ENCODE measurements at regions not wholly inside any gene's neighbourhood (a gene's known extent, or its start where the extent isn't known, plus 50 kb on each side); places are given as distances from the start of the nearest gene placed in this dataset.
"Not testable (repeated sequence)": the region's sequence is repeated elsewhere in the genome, so short reads cannot be mapped to it uniquely, and the experiment has no call there.

- H2BK5ac ChIP-seq (ENCODE audit: low read depth, low read length, poor library complexity, severe bottlenecking); H4K91ac ChIP-seq (ENCODE audit: low read length); DNase-seq; H2AFZ ChIP-seq (ENCODE audit: low read depth, low read length); H3K79me1 ChIP-seq (replicated peaks; ENCODE audit: low read length, poor library complexity, severe bottlenecking); H3K27me3 ChIP-seq (ENCODE audit: control insufficient read depth in 1 of 2, insufficient read depth in 1 of 2, low read length in 2 of 2); H2BK120ac ChIP-seq (ENCODE audit: low read depth, low read length); H3K9ac ChIP-seq (ENCODE audit: low read length); H3K27ac ChIP-seq (ENCODE audit: low read length, poor library complexity, severe bottlenecking); H3K4me2 ChIP-seq (ENCODE audit: low read length, poor library complexity, severe bottlenecking); H2BK15ac ChIP-seq (ENCODE audit: low read depth, poor library complexity, severe bottlenecking); H3K4me3 ChIP-seq (ENCODE audit: insufficient read depth in 1 of 2, low read depth in 1 of 2, low read length in 2 of 2); H2BK12ac ChIP-seq (ENCODE audit: low read length in 2 of 2); H3K18ac ChIP-seq (ENCODE audit: low read depth in 1 of 2, low read length in 2 of 2); H3K4me1 ChIP-seq (ENCODE audit: control insufficient read depth, insufficient read depth, low read depth, low read length); H3K9me3 ChIP-seq (ENCODE audit: control insufficient read depth, low read length); H3K4ac ChIP-seq (ENCODE audit: low read depth in 1 of 2, low read length in 2 of 2); H3K36me3 ChIP-seq (ENCODE audit: control insufficient read depth in 1 of 2, insufficient read depth in 2 of 2, low read depth in 1 of 2, low read length in 2 of 2); H4K8ac ChIP-seq (ENCODE audit: low read length); H3K23ac ChIP-seq (ENCODE audit: low read length in 2 of 2); H3K14ac ChIP-seq (ENCODE audit: low read length in 2 of 2): not testable (repeated sequence)
- H2AK5ac ChIP-seq (ENCODE audit: low read length, severe bottlenecking) = peak overlapping the region; percentile 27
- WGBS = 100% methylated on average over 2 of the region's 2 CpGs
These were observed 340.1 kb downstream of the BMP4 start for GRCh38 chr14:53616536-53616935.

DNA sequence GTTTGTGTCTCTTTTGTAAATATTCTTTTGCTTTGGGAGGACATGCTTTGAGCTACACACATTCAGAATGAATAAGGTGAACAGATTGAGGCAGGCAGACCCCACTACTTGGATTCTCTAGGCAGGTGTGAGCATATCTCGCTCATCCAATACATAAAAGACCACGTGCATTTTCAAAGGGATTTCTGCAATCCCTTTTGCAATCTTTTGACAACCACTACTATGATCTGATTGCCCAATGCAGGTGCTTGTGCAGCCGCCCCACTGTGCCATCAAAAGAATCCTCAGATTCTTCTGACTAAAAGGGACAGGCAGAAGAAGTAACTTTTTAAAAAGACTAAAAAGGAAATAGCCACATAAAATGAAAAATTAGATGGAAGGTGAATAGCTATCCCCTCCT lies 341.4 kb downstream of the BMP4 start:
- no peaks in the 10 kb centered on the region for H3K36me3 ChIP-seq (ENCODE audit: control insufficient read depth in 1 of 2, insufficient read depth in 2 of 2, low read depth in 1 of 2, low read length in 2 of 2)
- no peak overlapping the region for H3K4me3 ChIP-seq (ENCODE audit: insufficient read depth in 1 of 2, low read depth in 1 of 2, low read length in 2 of 2)
- no peak overlapping the region for H3K9ac ChIP-seq (ENCODE audit: low read length)
- H2BK120ac ChIP-seq (ENCODE audit: low read depth, low read length) = no peak overlapping the region
- H3K27me3 ChIP-seq (ENCODE audit: control insufficient read depth in 1 of 2, insufficient read depth in 1 of 2, low read length in 2 of 2) = no peaks in the 10 kb centered on the region
- no peak overlapping the region for H3K14ac ChIP-seq (ENCODE audit: low read length in 2 of 2)
- no peak overlapping the region for H3K18ac ChIP-seq (ENCODE audit: low read depth in 1 of 2, low read length in 2 of 2)
- H3K4me2 ChIP-seq (ENCODE audit: low read length, poor library complexity, severe bottlenecking) = no peak overlapping the region
- peak overlapping the region; percentile 88 for H2AK5ac ChIP-seq (ENCODE audit: low read length, severe bottlenecking)
- no peaks in the 10 kb centered on the region for H3K9me3 ChIP-seq (ENCODE audit: control insufficient read depth, low read length)
- no peak overlapping the region for H3K23ac ChIP-seq (ENCODE audit: low read length in 2 of 2)
- DNase-seq = no peak
- no peak overlapping the region for H3K27ac ChIP-seq (ENCODE audit: low read length, poor library complexity, severe bottlenecking)
- H2BK15ac ChIP-seq (ENCODE audit: low read depth, poor library complexity, severe bottlenecking) = no peak overlapping the region
- H2BK5ac ChIP-seq (ENCODE audit: low read depth, low read length, poor library complexity, severe bottlenecking) = no peak overlapping the region
- H3K4ac ChIP-seq (ENCODE audit: low read depth in 1 of 2, low read length in 2 of 2) = no peak overlapping the region
- H3K79me1 ChIP-seq (replicated peaks; ENCODE audit: low read length, poor library complexity, severe bottlenecking) = no peaks in the 10 kb centered on the region
- no peak overlapping the region for H2BK12ac ChIP-seq (ENCODE audit: low read length in 2 of 2)
- no peak overlapping the region for H4K8ac ChIP-seq (ENCODE audit: low read length)
- peaks cover 3% of the 10 kb centered on the region for H3K4me1 ChIP-seq (ENCODE audit: control insufficient read depth, insufficient read depth, low read depth, low read length)
- WGBS = 85% methylated on average over 2 of the region's 3 CpGs
- no peak overlapping the region for H4K91ac ChIP-seq (ENCODE audit: low read length)
- H2AFZ ChIP-seq (ENCODE audit: low read depth, low read length) = no peak overlapping the region

- no peaks in the 10 kb centered on the region for H3K79me1 ChIP-seq (replicated peaks; ENCODE audit: low read length, poor library complexity, severe bottlenecking)
- peak; percentile 76 for DNase-seq
- H4K91ac ChIP-seq (ENCODE audit: low read length) = no peak overlapping the region
- WGBS = 57% methylated on average over 12 of the region's 12 CpGs
- no peak overlapping the region for H3K23ac ChIP-seq (ENCODE audit: low read length in 2 of 2)
- peak overlapping the region; percentile 85 for H3K27ac ChIP-seq (ENCODE audit: low read length, poor library complexity, severe bottlenecking)
- no peak overlapping the region for H2BK15ac ChIP-seq (ENCODE audit: low read depth, poor library complexity, severe bottlenecking)
- no peak overlapping the region for H3K4me3 ChIP-seq (ENCODE audit: insufficient read depth in 1 of 2, low read depth in 1 of 2, low read length in 2 of 2)
- peaks cover 1% of the 10 kb centered on the region for H3K4me1 ChIP-seq (ENCODE audit: control insufficient read depth, insufficient read depth, low read depth, low read length)
- no peak overlapping the region for H3K4ac ChIP-seq (ENCODE audit: low read depth in 1 of 2, low read length in 2 of 2)
- H3K27me3 ChIP-seq (ENCODE audit: control insufficient read depth in 1 of 2, insufficient read depth in 1 of 2, low read length in 2 of 2) = no peaks in the 10 kb centered on the region
- H3K9ac ChIP-seq (ENCODE audit: low read length) = no peak overlapping the region
- H3K4me2 ChIP-seq (ENCODE audit: low read length, poor library complexity, severe bottlenecking) = peak overlapping the region; percentile 26
- no peak overlapping the region for H2BK5ac ChIP-seq (ENCODE audit: low read depth, low read length, poor library complexity, severe bottlenecking)
- no peak overlapping the region for H2AFZ ChIP-seq (ENCODE audit: low read depth, low read length)
- H3K36me3 ChIP-seq (ENCODE audit: control insufficient read depth in 1 of 2, insufficient read depth in 2 of 2, low read depth in 1 of 2, low read length in 2 of 2) = no peaks in the 10 kb centered on the region
- H3K14ac ChIP-seq (ENCODE audit: low read length in 2 of 2) = no peak overlapping the region
- H3K18ac ChIP-seq (ENCODE audit: low read depth in 1 of 2, low read length in 2 of 2) = no peak overlapping the region
- H3K9me3 ChIP-seq (ENCODE audit: control insufficient read depth, low read length) = no peaks in the 10 kb centered on the region
- H2BK120ac ChIP-seq (ENCODE audit: low read depth, low read length) = no peak overlapping the region
- no peak overlapping the region for H2AK5ac ChIP-seq (ENCODE audit: low read length, severe bottlenecking)
- H2BK12ac ChIP-seq (ENCODE audit: low read length in 2 of 2) = no peak overlapping the region
- no peak overlapping the region for H4K8ac ChIP-seq (ENCODE audit: low read length)
These were observed 343.0 kb downstream of the BMP4 start for GRCh38 chr14:53613404-53614253.

GRCh38 chr14:53610947-53611346 lies 345.7 kb downstream of the BMP4 start:
- H2BK120ac ChIP-seq (ENCODE audit: low read depth, low read length) = no peak overlapping the region
- H2AFZ ChIP-seq (ENCODE audit: low read depth, low read length) = no peak overlapping the region
- H3K79me1 ChIP-seq (replicated peaks; ENCODE audit: low read length, poor library complexity, severe bottlenecking) = no peaks in the 10 kb centered on the region
- no peak overlapping the region for H2BK5ac ChIP-seq (ENCODE audit: low read depth, low read length, poor library complexity, severe bottlenecking)
- no peak overlapping the region for H3K23ac ChIP-seq (ENCODE audit: low read length in 2 of 2)
- no peak overlapping the region for H4K8ac ChIP-seq (ENCODE audit: low read length)
- H3K4me3 ChIP-seq (ENCODE audit: insufficient read depth in 1 of 2, low read depth in 1 of 2, low read length in 2 of 2) = no peak overlapping the region
- H3K36me3 ChIP-seq (ENCODE audit: control insufficient read depth in 1 of 2, insufficient read depth in 2 of 2, low read depth in 1 of 2, low read length in 2 of 2) = no peaks in the 10 kb centered on the region
- H3K4me2 ChIP-seq (ENCODE audit: low read length, poor library complexity, severe bottlenecking) = no peak overlapping the region
- H3K27ac ChIP-seq (ENCODE audit: low read length, poor library complexity, severe bottlenecking) = no peak overlapping the region
- no peak overlapping the region for H3K18ac ChIP-seq (ENCODE audit: low read depth in 1 of 2, low read length in 2 of 2)
- no peaks in the 10 kb centered on the region for H3K27me3 ChIP-seq (ENCODE audit: control insufficient read depth in 1 of 2, insufficient read depth in 1 of 2, low read length in 2 of 2)
- no peaks in the 10 kb centered on the region for H3K9me3 ChIP-seq (ENCODE audit: control insufficient read depth, low read length)
- H4K91ac ChIP-seq (ENCODE audit: low read length) = no peak overlapping the region
- no peak overlapping the region for H3K4ac ChIP-seq (ENCODE audit: low read depth in 1 of 2, low read length in 2 of 2)
- no peak overlapping the region for H3K14ac ChIP-seq (ENCODE audit: low read length in 2 of 2)
- no peak overlapping the region for H2BK15ac ChIP-seq (ENCODE audit: low read depth, poor library complexity, severe bottlenecking)
- H3K4me1 ChIP-seq (ENCODE audit: control insufficient read depth, insufficient read depth, low read depth, low read length) = no peaks in the 10 kb centered on the region
- no peak overlapping the region for H2BK12ac ChIP-seq (ENCODE audit: low read length in 2 of 2)
- H3K9ac ChIP-seq (ENCODE audit: low read length) = no peak overlapping the region
- no peak overlapping the region for H2AK5ac ChIP-seq (ENCODE audit: low read length, severe bottlenecking)
- no peak for DNase-seq
